DND-41 (cell line): ENCODE measurements at regions not wholly inside any gene's neighbourhood (a gene's known extent, or its start where the extent isn't known, plus 50 kb on each side); places are given as distances from the start of the nearest gene placed in this dataset.

Experiments
- CTCF ChIP-seq: IDR thresholded peaks from 2 replicates; pipeline ENCODE4 v1.5.1; 2012; ENCODE audit warnings: borderline replicate concordance, low read length, moderate library complexity, mild to moderate bottlenecking; ENCODE audit not compliant: poor library complexity, severe bottlenecking; ENCODE audit errors: extremely low read depth
- EZH2 ChIP-seq: IDR thresholded peaks from 3 replicates; pipeline ENCODE4 v1.6.1; 2012; ENCODE audit warnings: borderline replicate concordance, low read depth, mild to moderate bottlenecking, moderate library complexity, low read length, inconsistent platforms; ENCODE audit not compliant: severe bottlenecking

- TF ChIP-seq CTCF (no peak), EZH2 (no peak)
These were observed 276.7 kb upstream of the DYNLRB2 start for GRCh38 chr16:80263848-80264694.
